Colonic mucosa (tissue), 4 donors: ENCODE measurements at regions not wholly inside any gene's neighbourhood (a gene's known extent, or its start where the extent isn't known, plus 50 kb on each side); places are given as distances from the start of the nearest gene placed in this dataset.

Experiments
- DNase-seq: peaks from one replicate; pipeline ENCODE4 v3.0.0-alpha.2; 2020
- H3K27ac ChIP-seq: fragments of 200-600 bp; one replicate; pipeline ENCODE4 v1.8.0; 2021
- H3K27me3 ChIP-seq: fragments of 200-600 bp; one replicate; pipeline ENCODE4 v1.8.0; 2021
- H3K36me3 ChIP-seq: fragments of 200-600 bp; one replicate; pipeline ENCODE4 v1.8.0; 2021
- H3K4me1 ChIP-seq: fragments of 200-600 bp; one replicate; pipeline ENCODE4 v1.8.0; 2021; ENCODE audit warnings: mild to moderate bottlenecking
- H3K4me3 ChIP-seq: fragments of 200-600 bp; one replicate; pipeline ENCODE4 v1.8.0; 2021
- H3K9ac ChIP-seq, 2 donors: one replicate each; pipeline ENCODE4 v1.7.0; 2013; ENCODE audit warnings: control low read depth in 2 of 2, low read depth in 2 of 2, low read length in 2 of 2
- H3K9me3 ChIP-seq: fragments of 200-600 bp; one replicate; pipeline ENCODE4 v1.8.0; 2021
- CTCF ChIP-seq: fragments of 200-600 bp; IDR thresholded peaks from one replicate; pipeline ENCODE4 v1.8.0; 2022; ENCODE audit warnings: antibody characterized with exemption, mild to moderate bottlenecking
- intact Hi-C: fragments of 100-400 bp; cut with DNase I; formaldehyde crosslinking; loops from one replicate; pipeline ENCODE4 v1.14.1; 2022
- donor health status: healthy.
- donor health status: DM: no; HTN: no; CAD: no.
- donor health status: DM: no; HTN: no; CAD: no.

- DNase-seq: no peak
- H3K27me3 ChIP-seq: no peaks in the 10 kb centered on the region
- H3K4me1 ChIP-seq: no peaks in the 10 kb centered on the region
- H3K9ac ChIP-seq: no peak overlapping the region
- H3K27ac ChIP-seq: no peak overlapping the region
- no peak overlapping the region for H3K4me3 ChIP-seq
- intact Hi-C loops: no loop called here
- no peaks in the 10 kb centered on the region for H3K36me3 ChIP-seq
- no peak for TF ChIP-seq CTCF
- H3K9me3 ChIP-seq: no peaks in the 10 kb centered on the region
These were observed 843.1 kb upstream of the WWC1 start for GRCh38 chr5:167448376-167448775.

GRCh38 chr5:167451076-167451475 is 840.4 kb upstream of the WWC1 start:
- no peaks in the 10 kb centered on the region for H3K4me1 ChIP-seq
- intact Hi-C loops: no loop called here
- H3K36me3 ChIP-seq: no peaks in the 10 kb centered on the region
- H3K9me3 ChIP-seq: no peaks in the 10 kb centered on the region
- no peak overlapping the region for H3K9ac ChIP-seq
- no peak for DNase-seq
- no peak overlapping the region for H3K4me3 ChIP-seq
- no peak for TF ChIP-seq CTCF
- H3K27ac ChIP-seq: no peak overlapping the region
- H3K27me3 ChIP-seq: no peaks in the 10 kb centered on the region

GRCh38 chr5:167452136-167452535 is 839.3 kb upstream of the WWC1 start:
- no peak for DNase-seq
- no peak overlapping the region for H3K4me3 ChIP-seq
- no peaks in the 10 kb centered on the region for H3K9me3 ChIP-seq
- no peak overlapping the region for H3K9ac ChIP-seq
- intact Hi-C loops: no loop called here
- no peaks in the 10 kb centered on the region for H3K4me1 ChIP-seq
- no peak overlapping the region for H3K27ac ChIP-seq
- no peaks in the 10 kb centered on the region for H3K36me3 ChIP-seq
- H3K27me3 ChIP-seq: no peaks in the 10 kb centered on the region
- TF ChIP-seq CTCF: no peak

- TF ChIP-seq CTCF: no peak
These were observed 838.0 kb upstream of the WWC1 start for GRCh38 chr5:167453246-167454030.

GRCh38 chr5:167458412-167458811 is 833.0 kb upstream of the WWC1 start:
- Histone ChIP-seq H3K4me3 (no peak overlapping the region), H3K27ac (no peak overlapping the region), H3K4me1 (no peaks in the 10 kb centered on the region), H3K36me3 (no peaks in the 10 kb centered on the region), H3K9ac (no peak overlapping the region), H3K27me3 (no peaks in the 10 kb centered on the region), H3K9me3 (no peaks in the 10 kb centered on the region)
- intact Hi-C loops: no loop called here
- TF ChIP-seq CTCF: no peak
- no peak for DNase-seq

More at GRCh38 chr5:167453246-167454030, 838.0 kb upstream of the WWC1 start:
- H3K4me1 ChIP-seq: no peaks in the 10 kb centered on the region
- intact Hi-C loops: no loop called here
- no peaks in the 10 kb centered on the region for H3K9me3 ChIP-seq
- no peaks in the 10 kb centered on the region for H3K36me3 ChIP-seq
- H3K9ac ChIP-seq: no peak overlapping the region
- no peak for DNase-seq
- H3K27me3 ChIP-seq: no peaks in the 10 kb centered on the region
- H3K4me3 ChIP-seq: no peak overlapping the region
- H3K27ac ChIP-seq: no peak overlapping the region
